Fibroblast of villous mesenchyme (primary cell): ENCODE measurements at regions not wholly inside any gene's neighbourhood (a gene's known extent, or its start where the extent isn't known, plus 50 kb on each side); places are given as distances from the start of the nearest gene placed in this dataset. TPM values are rescaled to one million over a fixed set of nuclear protein-coding genes. Genes with fewer than 3 reads are reported as not detected.

Experiments
- DNase-seq: peaks from one replicate; pipeline ENCODE4 v3.0.0-alpha.2; 2010; ENCODE audit warnings: low read depth
- H3K4me3 ChIP-seq: 2 replicates; pipeline ENCODE4 v1.5.1; 2011; ENCODE audit warnings: low read depth, mild to moderate bottlenecking, low read length
- small RNA-seq: library from RNA; depleted of rRNA; stranded (forward); fragments of <200 nt; gene quantifications from one replicate; pipeline ENCODE3, GENCODE V24; 2012
- TF ChIP-seq, protein P1 (sequence below): IDR thresholded peaks from 2 replicates; pipeline ENCODE4 v1.5.1; 2012; ENCODE audit warnings: low read depth, mild to moderate bottlenecking, low read length; ENCODE audit not compliant: insufficient read depth

DNA sequence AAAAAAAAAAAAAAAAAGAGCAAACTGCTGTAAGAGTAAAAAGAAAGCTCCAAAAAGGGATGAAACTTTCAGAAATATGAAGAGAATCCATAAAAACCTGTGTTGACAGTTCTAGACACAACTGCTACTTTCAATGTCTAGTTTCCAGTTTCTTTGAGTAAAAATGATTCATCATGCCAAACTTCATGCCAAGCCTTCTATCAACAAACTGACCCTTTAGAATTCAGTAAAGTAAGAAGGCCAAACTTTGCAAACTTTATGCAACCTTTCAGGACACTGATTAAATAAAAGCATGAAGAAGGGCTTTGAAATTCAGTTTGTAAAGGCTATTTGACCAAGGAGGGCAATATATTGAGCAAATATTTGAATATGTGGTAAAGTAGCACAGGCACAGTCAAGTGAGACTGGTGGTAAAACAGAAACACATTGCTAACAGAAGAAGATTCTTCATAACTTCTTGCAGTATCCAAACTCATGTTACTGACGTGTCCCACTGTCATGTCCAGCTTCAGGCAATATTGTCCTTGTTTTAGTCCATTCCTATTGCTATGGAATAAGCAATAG lies 56.3 kb upstream of the CFAP20DC start:
- DNase-seq: no peak
- no peak overlapping the region for H3K4me3 ChIP-seq
- TF ChIP-seq, protein P1, sequence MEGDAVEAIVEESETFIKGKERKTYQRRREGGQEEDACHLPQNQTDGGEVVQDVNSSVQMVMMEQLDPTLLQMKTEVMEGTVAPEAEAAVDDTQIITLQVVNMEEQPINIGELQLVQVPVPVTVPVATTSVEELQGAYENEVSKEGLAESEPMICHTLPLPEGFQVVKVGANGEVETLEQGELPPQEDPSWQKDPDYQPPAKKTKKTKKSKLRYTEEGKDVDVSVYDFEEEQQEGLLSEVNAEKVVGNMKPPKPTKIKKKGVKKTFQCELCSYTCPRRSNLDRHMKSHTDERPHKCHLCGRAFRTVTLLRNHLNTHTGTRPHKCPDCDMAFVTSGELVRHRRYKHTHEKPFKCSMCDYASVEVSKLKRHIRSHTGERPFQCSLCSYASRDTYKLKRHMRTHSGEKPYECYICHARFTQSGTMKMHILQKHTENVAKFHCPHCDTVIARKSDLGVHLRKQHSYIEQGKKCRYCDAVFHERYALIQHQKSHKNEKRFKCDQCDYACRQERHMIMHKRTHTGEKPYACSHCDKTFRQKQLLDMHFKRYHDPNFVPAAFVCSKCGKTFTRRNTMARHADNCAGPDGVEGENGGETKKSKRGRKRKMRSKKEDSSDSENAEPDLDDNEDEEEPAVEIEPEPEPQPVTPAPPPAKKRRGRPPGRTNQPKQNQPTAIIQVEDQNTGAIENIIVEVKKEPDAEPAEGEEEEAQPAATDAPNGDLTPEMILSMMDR: no peak

DNA sequence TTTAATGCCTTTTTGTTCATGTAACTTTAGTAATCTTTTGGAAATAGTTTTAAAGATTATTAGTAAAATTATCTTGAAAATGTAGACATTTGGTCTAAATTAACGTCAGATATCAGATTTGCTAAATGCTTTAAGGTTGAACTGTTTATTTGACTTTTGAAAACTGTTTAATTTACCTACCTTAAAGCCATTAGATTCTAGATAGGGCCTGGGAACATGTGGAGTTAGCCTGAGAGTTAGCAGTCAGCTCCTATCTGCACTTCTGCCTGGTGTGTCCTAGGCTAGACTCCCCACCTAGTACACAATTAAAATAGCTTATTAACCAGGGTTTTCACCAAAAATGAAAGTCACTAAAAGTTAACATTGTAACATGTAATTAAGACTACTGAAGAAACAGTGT lies 53.7 kb upstream of the CFAP20DC start:
- TF ChIP-seq, protein P1: no peak
- DNase-seq: no peak
- H3K4me3 ChIP-seq: no peak overlapping the region

DNA sequence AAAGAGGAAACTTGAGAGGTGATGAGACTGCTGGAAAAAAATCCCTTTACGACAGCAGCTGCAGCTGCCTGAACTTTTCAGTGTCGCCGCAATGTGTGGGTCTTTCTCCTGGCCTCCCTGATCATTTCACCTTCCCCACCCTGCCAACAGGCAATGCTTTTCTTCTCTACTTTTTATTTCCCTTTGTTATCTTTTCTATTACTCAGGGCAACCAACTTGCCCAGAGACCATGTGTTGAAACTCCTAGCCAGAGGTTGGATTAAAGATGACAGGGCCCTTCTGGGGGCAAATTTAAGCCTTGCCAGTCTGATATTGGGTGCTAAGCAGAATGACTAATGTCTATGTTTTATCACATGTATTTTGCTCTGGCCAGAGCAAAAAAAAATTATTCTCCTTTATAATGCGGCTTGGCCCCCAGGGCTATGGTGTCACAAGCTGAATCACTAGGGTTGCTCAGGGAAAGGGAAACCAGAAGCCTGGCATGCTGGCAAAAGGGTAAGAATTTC lies 51.5 kb upstream of the CFAP20DC start:
- no peak for DNase-seq
- H3K4me3 ChIP-seq: no peak overlapping the region
- TF ChIP-seq, protein P1: no peak

Small RNA genes in the stretch of these regions (small RNA-seq; reads per million reads assigned to genes)
- gene RF00017: not detected
